ENCODE measurements at regions not wholly inside any gene's neighbourhood (a gene's known extent, or its start where the extent isn't known, plus 50 kb on each side); places are given as distances from the start of the nearest gene placed in this dataset.

- DNase-seq (ENCODE audit: low read depth): no peak
These were observed 897.9 kb upstream of the KLHL29 start for GRCh38 chr2:22487036-22487435.

GRCh38 chr2:22487541-22487940 is 897.4 kb upstream of the KLHL29 start:
- DNase-seq (ENCODE audit: low read depth): no peak

GRCh38 chr2:22491442-22491841 is 893.5 kb upstream of the KLHL29 start:
- no peak for DNase-seq (ENCODE audit: low read depth)

- DNase-seq (ENCODE audit: low read depth): no peak
These were observed 890.8 kb upstream of the KLHL29 start for GRCh38 chr2:22494156-22494555.

GRCh38 chr2:22497064-22497463 is 887.9 kb upstream of the KLHL29 start:
- no peak for DNase-seq (ENCODE audit: low read depth)

GRCh38 chr2:22497789-22498188 is 887.2 kb upstream of the KLHL29 start:
- no peak for DNase-seq (ENCODE audit: low read depth)

- no peak for DNase-seq (ENCODE audit: low read depth)
These were observed 885.7 kb upstream of the KLHL29 start for GRCh38 chr2:22499082-22499839.

- DNase-seq (ENCODE audit: low read depth): no peak
These were observed 884.4 kb upstream of the KLHL29 start for GRCh38 chr2:22500555-22500935.

GRCh38 chr2:22501851-22502250 is 883.1 kb upstream of the KLHL29 start:
- DNase-seq (ENCODE audit: low read depth): no peak

- no peak for DNase-seq (ENCODE audit: low read depth)
These were observed 871.4 kb upstream of the KLHL29 start for GRCh38 chr2:22513563-22513962.

GRCh38 chr2:22517141-22517540 is 867.8 kb upstream of the KLHL29 start:
- DNase-seq (ENCODE audit: low read depth): no peak

GRCh38 chr2:22518641-22519040 is 866.3 kb upstream of the KLHL29 start:
- no peak for DNase-seq (ENCODE audit: low read depth)

GRCh38 chr2:22520369-22521288 is 864.4 kb upstream of the KLHL29 start:
- DNase-seq (ENCODE audit: low read depth): no peak

GRCh38 chr2:22521620-22522019 is 863.4 kb upstream of the KLHL29 start:
- no peak for DNase-seq (ENCODE audit: low read depth)

GRCh38 chr2:22525681-22526080 is 859.3 kb upstream of the KLHL29 start:
- no peak for DNase-seq (ENCODE audit: low read depth)

- no peak for DNase-seq (ENCODE audit: low read depth)
These were observed 854.8 kb upstream of the KLHL29 start for GRCh38 chr2:22530131-22530530.

- no peak for DNase-seq (ENCODE audit: low read depth)
These were observed 848.8 kb upstream of the KLHL29 start for GRCh38 chr2:22536133-22536532.

GRCh38 chr2:22554453-22554852 is 830.5 kb upstream of the KLHL29 start:
- DNase-seq (ENCODE audit: low read depth): no peak

GRCh38 chr2:22557406-22557805 is 827.6 kb upstream of the KLHL29 start:
- DNase-seq (ENCODE audit: low read depth): no peak

GRCh38 chr2:22560021-22560420 is 825.0 kb upstream of the KLHL29 start:
- DNase-seq (ENCODE audit: low read depth): no peak

- DNase-seq (ENCODE audit: low read depth): no peak
These were observed 805.6 kb upstream of the KLHL29 start for GRCh38 chr2:22579341-22579740.

- DNase-seq (ENCODE audit: low read depth): no peak
These were observed 802.9 kb upstream of the KLHL29 start for GRCh38 chr2:22582107-22582506.

- no peak for DNase-seq (ENCODE audit: low read depth)
These were observed 788.7 kb upstream of the KLHL29 start for GRCh38 chr2:22596306-22596705.

Measured in stimulated activated CD8-positive, alpha-beta memory T cell treated with anti-CD3 and anti-CD28 coated beads, Interleukin-12 subunit alpha, Interleukin-12 subunit beta, amount 100 ng/mL, for 1 hour (primary cell).